ENCODE measurements at regions not wholly inside any gene's neighbourhood (a gene's known extent, or its start where the extent isn't known, plus 50 kb on each side); places are given as distances from the start of the nearest gene placed in this dataset.

GRCh38 chr18:66676699-66677098, 72.8 kb upstream of the CDH19 start:
- DNase-seq (ENCODE audit: low read depth in 2 of 2, low spot score in 1 of 2): no peak

GRCh38 chr18:66674286-66674685, 70.4 kb upstream of the CDH19 start:
- no peak for DNase-seq (ENCODE audit: low read depth in 2 of 2, low spot score in 1 of 2)

GRCh38 chr18:66668706-66669105, 64.8 kb upstream of the CDH19 start:
- no peak for DNase-seq (ENCODE audit: low read depth in 2 of 2, low spot score in 1 of 2)

- DNase-seq (ENCODE audit: low read depth in 2 of 2, low spot score in 1 of 2): no peak
These were observed 58.7 kb upstream of the CDH19 start for GRCh38 chr18:66662632-66663031.

- no peak for DNase-seq (ENCODE audit: low read depth in 2 of 2, low spot score in 1 of 2)
These were observed 51.5 kb upstream of the CDH19 start for GRCh38 chr18:66655407-66655806.

All from stimulated activated CD8-positive, alpha-beta memory T cell treated with anti-CD3 and anti-CD28 coated beads, Interleukin-4, amount 100 ng/mL, for 1 hour (primary cell).